Thyroid gland (tissue), 4 donors: ENCODE measurements at regions not wholly inside any gene's neighbourhood (a gene's known extent, or its start where the extent isn't known, plus 50 kb on each side); places are given as distances from the start of the nearest gene placed in this dataset.

ENCODE experiments used
- DNase-seq, 2 donors: peaks; one replicate each; pipeline ENCODE4 v3.0.0-alpha.2; 2019
- H3K27ac ChIP-seq, 3 donors: fragments of 200-600 bp; sonication (generic); 1 replicate in 2 of 3; 2 replicates in 1 of 3; pipeline ENCODE4 v1.5.1; 2016 to 2019; ENCODE audit warnings: mild to moderate bottlenecking in 1 of 3, moderate library complexity in 1 of 3
- H3K27me3 ChIP-seq: fragments of 200-600 bp; sonication (generic); one replicate; pipeline ENCODE4 v1.5.1; 2019
- H3K36me3 ChIP-seq, 2 donors: fragments of 200-600 bp; sonication (generic); one replicate each; pipeline ENCODE4 v1.5.1; 2016 to 2019
- H3K4me1 ChIP-seq, 2 donors: fragments of 200-600 bp; sonication (generic); one replicate each; pipeline ENCODE4 v1.5.1; 2017 to 2019
- H3K4me3 ChIP-seq, 3 donors: fragments of 200-600 bp; sonication (generic); replicated peaks in 1 of 3; 1 replicate in 2 of 3; 2 replicates in 1 of 3; pipeline ENCODE4 v1.5.1; 2016; ENCODE audit warnings: mild to moderate bottlenecking in 1 of 3
- H3K9me3 ChIP-seq: fragments of 200-600 bp; sonication (generic); one replicate; pipeline ENCODE4 v1.5.1; 2017
- POLR2A ChIP-seq, 2 donors: fragments of 450-650 bp; IDR thresholded peaks; one replicate each; pipeline ENCODE4 v1.6.1; 2017; ENCODE audit warnings: antibody characterized with exemption in 2 of 2, mild to moderate bottlenecking in 2 of 2, moderate library complexity in 1 of 2
- WGBS, 2 donors: methylation state at CpG; one replicate each; pipeline ENCODE4 v1.1.5; 2017; 5-methylcytosine and 5-hydroxymethylcytosine counted together
- intact Hi-C: fragments of 100-400 bp; cut with DNase I; formaldehyde crosslinking; loops from one replicate; pipeline ENCODE4 v1.15.1; 2023
- TF ChIP-seq, protein P1 (sequence below), 6 experiments: fragments of 200-600 bp in 3 of 6; fragments of 450-650 bp in 3 of 6; sonication (generic) in 3 of 6; IDR thresholded peaks; one replicate each; pipeline ENCODE4 v1.5.1; 2016 to 2019; ENCODE audit warnings: antibody characterized with exemption in 6 of 6, mild to moderate bottlenecking in 2 of 6, inconsistent platforms in 1 of 6, moderate library complexity in 1 of 6

DNA sequence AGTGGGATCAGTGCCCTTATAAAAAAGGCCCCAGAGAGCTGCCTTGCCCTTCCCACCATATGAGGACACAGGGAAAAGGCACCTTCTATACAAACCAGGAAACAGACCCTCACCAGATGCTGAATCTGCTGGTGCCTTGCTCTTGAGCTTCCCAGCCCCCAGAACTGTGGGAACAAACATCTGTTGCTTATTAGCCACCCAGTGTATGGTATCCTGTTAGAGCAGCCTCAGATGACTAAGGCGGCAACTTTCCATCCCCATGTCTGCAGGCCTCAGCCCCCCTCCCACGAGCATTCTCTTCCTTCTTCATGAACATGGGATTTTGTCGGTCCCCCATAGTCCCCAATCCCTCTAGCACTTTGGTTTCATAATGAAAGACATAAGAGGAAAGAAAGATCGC is 202.5 kb upstream of the GAS1 start:
- Histone ChIP-seq H3K27ac (no peak overlapping the region), H3K9me3 (no peaks in the 10 kb centered on the region), H3K36me3 (no peaks in the 10 kb centered on the region), H3K4me1 (peaks cover 5 to 12% of the 10 kb centered on the region in 2 donors), H3K4me3 (no peak overlapping the region), H3K27me3 (no peaks in the 10 kb centered on the region)
- intact Hi-C loops = no loop called here
- 72 to 75% methylated on average over 4 of the region's 4 CpGs for WGBS, 2 donors
- no peak for DNase-seq
- TF ChIP-seq, protein P1, sequence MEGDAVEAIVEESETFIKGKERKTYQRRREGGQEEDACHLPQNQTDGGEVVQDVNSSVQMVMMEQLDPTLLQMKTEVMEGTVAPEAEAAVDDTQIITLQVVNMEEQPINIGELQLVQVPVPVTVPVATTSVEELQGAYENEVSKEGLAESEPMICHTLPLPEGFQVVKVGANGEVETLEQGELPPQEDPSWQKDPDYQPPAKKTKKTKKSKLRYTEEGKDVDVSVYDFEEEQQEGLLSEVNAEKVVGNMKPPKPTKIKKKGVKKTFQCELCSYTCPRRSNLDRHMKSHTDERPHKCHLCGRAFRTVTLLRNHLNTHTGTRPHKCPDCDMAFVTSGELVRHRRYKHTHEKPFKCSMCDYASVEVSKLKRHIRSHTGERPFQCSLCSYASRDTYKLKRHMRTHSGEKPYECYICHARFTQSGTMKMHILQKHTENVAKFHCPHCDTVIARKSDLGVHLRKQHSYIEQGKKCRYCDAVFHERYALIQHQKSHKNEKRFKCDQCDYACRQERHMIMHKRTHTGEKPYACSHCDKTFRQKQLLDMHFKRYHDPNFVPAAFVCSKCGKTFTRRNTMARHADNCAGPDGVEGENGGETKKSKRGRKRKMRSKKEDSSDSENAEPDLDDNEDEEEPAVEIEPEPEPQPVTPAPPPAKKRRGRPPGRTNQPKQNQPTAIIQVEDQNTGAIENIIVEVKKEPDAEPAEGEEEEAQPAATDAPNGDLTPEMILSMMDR (IDR thresholded peaks at IDR 0.05) = no peak
- TF ChIP-seq POLR2A (IDR thresholded peaks at IDR 0.05) = no peak

- peaks cover 9 to 17% of the 10 kb centered on the region in 2 donors for H3K4me1 ChIP-seq
- TF ChIP-seq, protein P1 (IDR thresholded peaks at IDR 0.05) = no peak
- TF ChIP-seq POLR2A (IDR thresholded peaks at IDR 0.05) = no peak
- no peaks in the 10 kb centered on the region for H3K9me3 ChIP-seq
- no peak for DNase-seq
- no peak overlapping the region for H3K27ac ChIP-seq
- H3K36me3 ChIP-seq = no peaks in the 10 kb centered on the region
- 80 to 83% methylated on average over 8 of the region's 8 CpGs for WGBS, 2 donors
- intact Hi-C loops = no loop called here
- H3K27me3 ChIP-seq = no peaks in the 10 kb centered on the region
- no peak overlapping the region for H3K4me3 ChIP-seq
These were observed 204.9 kb upstream of the GAS1 start for GRCh38 chr9:87152256-87152655.

- DNase-seq = no peak
These were observed 208.9 kb upstream of the GAS1 start for GRCh38 chr9:87156247-87156646.

DNA sequence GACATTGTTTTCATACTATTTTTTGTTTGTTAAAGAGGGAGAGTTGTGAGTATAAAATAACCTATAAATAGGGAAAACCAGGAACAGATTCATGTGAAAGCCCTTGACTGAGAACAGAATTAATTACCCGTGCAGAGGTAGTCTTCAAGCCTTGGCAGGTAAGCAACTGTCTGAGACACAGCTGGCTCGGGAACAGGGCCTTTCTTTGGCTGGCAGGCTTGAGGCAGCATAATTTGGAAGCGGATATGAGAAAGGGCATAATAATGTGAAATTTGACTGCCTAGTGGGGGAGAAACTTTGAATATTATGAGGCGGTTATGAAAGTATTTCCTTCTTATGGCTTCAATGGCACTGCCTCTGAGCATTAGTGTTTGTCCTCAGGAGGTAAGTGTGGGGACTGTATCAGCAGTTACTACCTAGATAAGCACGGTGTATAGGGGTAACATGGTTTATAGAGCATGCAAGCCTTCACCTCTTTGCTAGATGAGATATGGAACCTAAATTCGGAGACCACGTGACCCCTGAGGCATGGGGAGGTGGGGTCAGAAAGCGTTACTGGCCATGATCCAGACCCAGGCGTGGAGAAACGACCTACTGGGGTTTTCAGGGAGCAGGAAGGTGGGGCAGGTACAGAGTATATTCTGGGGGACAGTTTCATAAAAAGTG is 210.2 kb upstream of the GAS1 start:
- no peaks in the 10 kb centered on the region for H3K9me3 ChIP-seq
- DNase-seq = peak; percentile 54 to 71
- no peaks in the 10 kb centered on the region for H3K27me3 ChIP-seq
- intact Hi-C loops = no loop called here
- no peak overlapping the region for H3K4me3 ChIP-seq
- WGBS, 2 donors = 68 to 71% methylated on average over 10 of the region's 10 CpGs
- peaks cover 11 to 15% of the 10 kb centered on the region in 2 donors for H3K4me1 ChIP-seq
- TF ChIP-seq POLR2A (IDR thresholded peaks at IDR 0.05) = no peak
- TF ChIP-seq, protein P1 (IDR thresholded peaks at IDR 0.05) = no peak
- no peaks in the 10 kb centered on the region for H3K36me3 ChIP-seq
- H3K27ac ChIP-seq = no peak overlapping the region

More at GRCh38 chr9:87156247-87156646, 208.9 kb upstream of the GAS1 start:
- 99 to 100% methylated on average over 2 of the region's 2 CpGs for WGBS, 2 donors
- Histone ChIP-seq H3K36me3 (no peaks in the 10 kb centered on the region), H3K27ac (no peak overlapping the region), H3K4me3 (no peak overlapping the region), H3K9me3 (no peaks in the 10 kb centered on the region), H3K4me1 (peaks cover 11 to 15% of the 10 kb centered on the region in 2 donors), H3K27me3 (no peaks in the 10 kb centered on the region)
- intact Hi-C loops = no loop called here
- TF ChIP-seq POLR2A (IDR thresholded peaks at IDR 0.05) = no peak
- TF ChIP-seq, protein P1 (IDR thresholded peaks at IDR 0.05) = no peak

DNA sequence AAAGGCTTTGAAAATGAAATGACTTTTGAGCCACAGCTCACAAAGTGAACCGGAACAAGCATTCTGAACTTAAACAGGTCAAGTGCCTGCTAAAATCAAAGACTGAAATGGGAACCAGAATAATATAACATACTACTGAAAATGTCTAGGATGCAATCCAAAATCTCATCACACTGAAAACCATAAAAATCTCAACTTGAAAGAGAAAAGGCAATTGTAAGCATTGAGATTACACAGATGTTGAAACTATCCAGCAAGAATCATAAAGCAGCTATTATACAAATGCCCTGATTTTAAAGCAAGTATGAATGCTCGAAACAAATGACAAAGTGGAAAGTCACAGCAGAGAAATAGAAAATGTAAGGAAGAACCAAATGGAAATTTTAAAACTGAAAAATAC is 211.5 kb upstream of the GAS1 start:
- Histone ChIP-seq H3K4me1 (peaks cover 11 to 15% of the 10 kb centered on the region in 2 donors), H3K27ac (no peak overlapping the region), H3K9me3 (no peaks in the 10 kb centered on the region), H3K4me3 (no peak overlapping the region), H3K36me3 (no peaks in the 10 kb centered on the region), H3K27me3 (no peaks in the 10 kb centered on the region)
- 85 to 94% methylated on average over 2 of the region's 2 CpGs for WGBS, 2 donors
- TF ChIP-seq, protein P1 (IDR thresholded peaks at IDR 0.05) = no peak
- TF ChIP-seq POLR2A (IDR thresholded peaks at IDR 0.05) = no peak
- DNase-seq = no peak
- intact Hi-C loops = no loop called here
